B cell (primary cell): ENCODE measurements at regions not wholly inside any gene's neighbourhood (a gene's known extent, or its start where the extent isn't known, plus 50 kb on each side); places are given as distances from the start of the nearest gene placed in this dataset.

Experiments
- ATAC-seq: fragments of 200-7000 bp; cut with Tn5 transposase; one replicate; pipeline ENCODE4 v1.10.0; 2021; ENCODE audit warnings: low read depth, mild to moderate bottlenecking, moderate number of reproducible peaks, moderate library complexity
- CTCF ChIA-PET: fragments of 350-600 bp; sonication (Branson Sonifier 250); formaldehyde crosslinking; loops from one replicate; lab custom pipeline; 2021; ENCODE audit warnings: antibody characterized with exemption, inconsistent platforms; lab: Charles Lee
- POLR2A ChIA-PET: fragments of 350-600 bp; sonication (Branson Sonifier 250); formaldehyde crosslinking; loops from one replicate; lab custom pipeline; 2021; ENCODE audit warnings: antibody characterized with exemption; lab: Charles Lee
- DNase-seq: peaks from one replicate; pipeline ENCODE4 v3.0.0; 2013
- H2AFZ ChIP-seq: 2 replicates; pipeline ENCODE4 v1.6.1; 2012; ENCODE audit warnings: mild to moderate bottlenecking, low read depth, low read length; ENCODE audit not compliant: insufficient read depth, poor library complexity, severe bottlenecking
- H3K27ac ChIP-seq, 2 donors: 1 replicate in 1 of 2; 2 replicates in 1 of 2; pipeline ENCODE4 v1.5.1; 2012 to 2013; ENCODE audit warnings: low read length in 2 of 2, mild to moderate bottlenecking in 2 of 2, moderate library complexity in 1 of 2
- H3K27me3 ChIP-seq, 4 experiments: fragments of 200-600 bp in 1 of 4; sonication (generic) in 1 of 4; replicated peaks in 1 of 4; 1 replicate in 2 of 4; 2 replicates in 2 of 4; pipeline versions ENCODE4 v1.6.1 to v1.7.0; 2013 to 2016; ENCODE audit warnings: low read length in 3 of 4, mild to moderate bottlenecking in 2 of 4, mixed read lengths in 1 of 4, moderate library complexity in 1 of 4; ENCODE audit not compliant: insufficient read depth in 4 of 4, control insufficient read depth in 3 of 4; ENCODE audit errors: control extremely low read depth in 1 of 4
- H3K36me3 ChIP-seq, 2 experiments: replicated peaks in 1 of 2; 1 replicate in 1 of 2; 2 replicates in 1 of 2; pipeline versions ENCODE4 v1.6.1 to v1.7.1; 2013; ENCODE audit warnings: low read length in 1 of 2; ENCODE audit not compliant: insufficient read depth in 2 of 2, control insufficient read depth in 1 of 2; ENCODE audit errors: control extremely low read depth in 1 of 2, extremely low read depth in 1 of 2
- H3K4me1 ChIP-seq, 2 donors: fragments of 200-600 bp in 1 of 2; sonication (generic) in 1 of 2; 1 replicate in 1 of 2; 2 replicates in 1 of 2; pipeline versions ENCODE4 v1.5.1 to v1.6.1; 2013 to 2017; ENCODE audit warnings: low read length in 2 of 2; ENCODE audit not compliant: control insufficient read depth in 2 of 2, insufficient read depth in 2 of 2
- H3K4me2 ChIP-seq: replicated peaks from 2 replicates; pipeline ENCODE3; 2012; ENCODE audit warnings: mild to moderate bottlenecking, low read depth, low read length; ENCODE audit not compliant: poor library complexity, severe bottlenecking
- H3K4me3 ChIP-seq, 5 experiments: fragments of 200-600 bp in 1 of 5; sonication (generic) in 1 of 5; 1 replicate in 3 of 5; 2 replicates in 2 of 5; pipeline versions ENCODE4 v1.5.1 to v1.7.0; 2011 to 2016; ENCODE audit warnings: low read length in 4 of 5, mild to moderate bottlenecking in 4 of 5, low read depth in 2 of 5, control low read depth in 1 of 5, moderate library complexity in 1 of 5; ENCODE audit not compliant: insufficient read depth in 1 of 5; ENCODE audit errors: control extremely low read depth in 1 of 5, extremely low read depth in 1 of 5
- H3K79me2 ChIP-seq: fragments of 200-600 bp; sonication (generic); one replicate; pipeline ENCODE4 v1.6.0; 2016; ENCODE audit warnings: low read length; ENCODE audit not compliant: control insufficient read depth, insufficient read depth
- H3K9ac ChIP-seq: fragments of 200-600 bp; sonication (generic); 2 replicates; pipeline ENCODE4 v1.6.1; 2017; ENCODE audit warnings: mild to moderate bottlenecking, low read length, moderate library complexity
- H3K9me3 ChIP-seq, 3 donors: one replicate each; pipeline versions ENCODE4 v1.6.1 to v1.7.1; 2013; ENCODE audit warnings: low read length in 2 of 3; ENCODE audit not compliant: control insufficient read depth in 2 of 3, insufficient read depth in 1 of 3; ENCODE audit errors: control extremely low read depth in 1 of 3
- H4K20me1 ChIP-seq: 2 replicates; pipeline ENCODE4 v1.6.0; 2012; ENCODE audit warnings: mild to moderate bottlenecking, low read length; ENCODE audit not compliant: insufficient read depth, control insufficient read depth, poor library complexity, severe bottlenecking
- H3K27ac Mint-ChIP-seq: one replicate; pipeline ENCODE4 v1.8.0; 2021; ENCODE audit warnings: mixed read lengths
- H3K27me3 Mint-ChIP-seq: one replicate; pipeline ENCODE4 v1.8.0; 2021; ENCODE audit warnings: mixed read lengths
- H3K4me1 Mint-ChIP-seq: one replicate; pipeline ENCODE4 v1.8.0; 2021; ENCODE audit warnings: mixed read lengths
- H3K4me3 Mint-ChIP-seq: one replicate; pipeline ENCODE4 v1.8.0; 2021; ENCODE audit warnings: mixed read lengths
- H3K9me3 Mint-ChIP-seq: one replicate; pipeline ENCODE4 v1.8.0; 2022; ENCODE audit warnings: mixed read lengths; ENCODE audit not compliant: insufficient read depth
- CTCF ChIP-seq: fragments of 200-600 bp; IDR thresholded peaks from one replicate; pipeline ENCODE4 v1.8.0; 2022; ENCODE audit warnings: antibody characterized with exemption, mild to moderate bottlenecking
- EZH2 ChIP-seq: IDR thresholded peaks from 2 replicates; pipeline ENCODE4 v1.6.1; 2012; ENCODE audit warnings: borderline replicate concordance, low read depth, mild to moderate bottlenecking, moderate library complexity, low read length; ENCODE audit not compliant: insufficient read depth, poor library complexity, severe bottlenecking
- WGBS: methylation state at CpG from one replicate; pipeline ENCODE4 v1.1.5; 2013; ENCODE audit warnings: missing lambda C conversion rate; ENCODE audit not compliant: insufficient coverage; 5-methylcytosine and 5-hydroxymethylcytosine counted together
- intact Hi-C: fragments of 100-400 bp; cut with micrococcal nuclease; formaldehyde crosslinking; loops from one replicate; pipeline ENCODE4 v1.10.0; 2022

GRCh38 chr1:214214851-214215250, 66.1 kb upstream of the SMYD2 start:
- no peak overlapping the region for H3K27ac ChIP-seq
- H4K20me1 ChIP-seq, result no peaks in the 10 kb centered on the region
- Mint-ChIP-seq H3K4me3 (no peak overlapping the region), H3K27ac (no peak overlapping the region), H3K9me3 (no peaks in the 10 kb centered on the region), H3K27me3 (peaks cover 24% of the 10 kb centered on the region), H3K4me1 (peaks cover 2% of the 10 kb centered on the region)
- WGBS, result no CpG with 5 or more reads among the region's 1 CpG
- no peak for ATAC-seq
- TF ChIP-seq CTCF (no peak), EZH2 (no peak)
- no peak overlapping the region for H2AFZ ChIP-seq
- intact Hi-C loops, result loop anchor here (1.0 to 2.0 kb wide), 2 partner anchors 113 to 422 kb away; no protein-coding TSS in a partner anchor
- H3K27me3 ChIP-seq, result peaks cover 0 to 7% (median 2%) of the 10 kb centered on the region in 4 experiments
- H3K9ac ChIP-seq, result no peak overlapping the region
- H3K4me2 ChIP-seq, result no peak overlapping the region
- no peak for DNase-seq
- H3K4me3 ChIP-seq, result no peak overlapping the region
- H3K9me3 ChIP-seq, result no peaks in the 10 kb centered on the region
- peaks cover 3% of the 10 kb centered on the region in 2 donors for H3K4me1 ChIP-seq
- ChIA-PET POLR2A (no interaction called here), CTCF (interaction anchor here (0.7 to 3.6 kb wide), 9 partner anchors 15 to 1312 kb away, joined by 3 to 49 read pairs (median 6); no protein-coding TSS in a partner anchor)
- H3K79me2 ChIP-seq, result no peaks in the 10 kb centered on the region
- H3K36me3 ChIP-seq, result no peaks in the 10 kb centered on the region

DNA sequence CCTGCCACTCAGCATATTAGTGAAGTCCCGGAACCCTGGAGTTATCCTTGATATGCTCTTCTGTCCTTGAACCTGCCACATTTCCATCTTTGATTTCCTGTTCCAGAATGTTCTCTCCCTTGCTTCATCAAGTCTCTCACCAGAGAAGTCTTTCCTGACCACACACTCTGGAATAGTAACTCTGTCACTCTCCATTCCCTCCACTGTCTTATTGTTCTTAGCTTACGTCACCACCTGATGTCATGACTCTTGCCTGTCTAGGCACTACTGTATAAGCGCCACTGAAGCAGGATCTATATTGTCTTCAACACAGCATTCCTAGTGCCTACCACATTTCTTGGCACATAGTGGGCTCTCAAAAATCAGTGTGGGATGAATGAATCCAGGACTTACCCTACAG, 65.4 kb upstream of the SMYD2 start:
- Histone ChIP-seq H3K9ac (no peak overlapping the region), H2AFZ (no peak overlapping the region), H3K4me2 (no peak overlapping the region), H3K4me1 (peaks cover 3% of the 10 kb centered on the region in 2 donors), H3K27me3 (peaks cover 0 to 10% (median 2%) of the 10 kb centered on the region in 4 experiments), H3K36me3 (no peaks in the 10 kb centered on the region), H4K20me1 (no peaks in the 10 kb centered on the region), H3K4me3 (no peak overlapping the region), H3K27ac (no peak overlapping the region), H3K9me3 (no peaks in the 10 kb centered on the region), H3K79me2 (no peaks in the 10 kb centered on the region)
- intact Hi-C loops, result loop anchor here (2.0 kb wide), 1 partner anchor 421 kb away; no protein-coding TSS in a partner anchor
- peaks cover 2% of the 10 kb centered on the region for H3K4me1 Mint-ChIP-seq
- TF ChIP-seq CTCF (no peak), EZH2 (no peak)
- no peak for DNase-seq
- POLR2A ChIA-PET, result no interaction called here
- ATAC-seq, result no peak
- H3K4me3 Mint-ChIP-seq, result no peak overlapping the region
- peaks cover 29% of the 10 kb centered on the region for H3K27me3 Mint-ChIP-seq
- 100% methylated on average over 2 of the region's 3 CpGs for WGBS
- H3K9me3 Mint-ChIP-seq, result no peaks in the 10 kb centered on the region
- CTCF ChIA-PET, result interaction anchor here (2.5 to 3.6 kb wide), 3 partner anchors 45 to 422 kb away, joined by 12 to 49 read pairs (median 13); no protein-coding TSS in a partner anchor
- H3K27ac Mint-ChIP-seq, result no peak overlapping the region
